Activated B cell treated with CpG ODN at 0.5 μM for 24 hours (primary cell): ENCODE measurements at regions not wholly inside any gene's neighbourhood (a gene's known extent, or its start where the extent isn't known, plus 50 kb on each side); places are given as distances from the start of the nearest gene placed in this dataset.

Source experiments
- ATAC-seq: fragments of 200-7000 bp; cut with Tn5 transposase; one replicate; pipeline ENCODE4 v1.10.0; 2021; ENCODE audit warnings: low read depth, mild to moderate bottlenecking, moderate library complexity
- CTCF ChIA-PET: fragments of 350-600 bp; sonication (Branson Sonifier 250); formaldehyde crosslinking; loops from one replicate; lab custom pipeline; 2021; ENCODE audit warnings: antibody characterized with exemption; lab: Charles Lee
- POLR2A ChIA-PET: fragments of 350-600 bp; sonication (Branson Sonifier 250); formaldehyde crosslinking; loops from one replicate; lab custom pipeline; 2021; ENCODE audit warnings: antibody characterized with exemption; lab: Charles Lee
- DNase-seq: peaks from one replicate; pipeline ENCODE4 v3.0.0; 2022
- H3K27ac Mint-ChIP-seq: one replicate; pipeline ENCODE4 v1.8.0; 2020; ENCODE audit warnings: mixed read lengths
- H3K27me3 Mint-ChIP-seq: one replicate; pipeline ENCODE4 v1.8.0; 2021; ENCODE audit warnings: mixed read lengths
- H3K36me3 Mint-ChIP-seq: one replicate; pipeline ENCODE4 v1.8.0; 2021; ENCODE audit warnings: low read depth, mixed read lengths
- H3K4me1 Mint-ChIP-seq: one replicate; pipeline ENCODE4 v1.8.0; 2021; ENCODE audit warnings: mixed read lengths
- H3K4me3 Mint-ChIP-seq: one replicate; pipeline ENCODE4 v1.8.0; 2020; ENCODE audit warnings: mild to moderate bottlenecking, mixed read lengths
- H3K9me3 Mint-ChIP-seq: one replicate; pipeline ENCODE4 v1.8.0; 2020; ENCODE audit warnings: mixed read lengths
- CTCF ChIP-seq: fragments of 200-600 bp; IDR thresholded peaks from one replicate; pipeline ENCODE4 v1.8.0; 2022; ENCODE audit warnings: antibody characterized with exemption, mild to moderate bottlenecking
- intact Hi-C: fragments of 100-400 bp; cut with micrococcal nuclease; formaldehyde crosslinking; loops from one replicate; pipeline ENCODE4 v1.15.1; 2024

- no peak for TF ChIP-seq CTCF
- CTCF ChIA-PET = no interaction called here
- no peaks in the 10 kb centered on the region for H3K4me1 Mint-ChIP-seq
- no peak for DNase-seq
- no peaks in the 10 kb centered on the region for H3K36me3 Mint-ChIP-seq
- H3K9me3 Mint-ChIP-seq = peaks cover 7% of the 10 kb centered on the region
- no peak for ATAC-seq
- intact Hi-C loops = no loop called here
- no peak overlapping the region for H3K4me3 Mint-ChIP-seq
- H3K27ac Mint-ChIP-seq = no peak overlapping the region
- POLR2A ChIA-PET = no interaction called here
- H3K27me3 Mint-ChIP-seq = no peaks in the 10 kb centered on the region
Measured at GRCh38 chr14:81584495-81584894, 50.8 kb upstream of the SEL1L start.

GRCh38 chr14:81589381-81590065, 55.9 kb upstream of the SEL1L start:
- no peak for ATAC-seq
- H3K4me1 Mint-ChIP-seq = no peaks in the 10 kb centered on the region
- POLR2A ChIA-PET = no interaction called here
- intact Hi-C loops = no loop called here
- CTCF ChIA-PET = no interaction called here
- no peak overlapping the region for H3K4me3 Mint-ChIP-seq
- H3K27me3 Mint-ChIP-seq = peaks cover 4% of the 10 kb centered on the region
- DNase-seq = no peak
- peaks cover 2% of the 10 kb centered on the region for H3K9me3 Mint-ChIP-seq
- TF ChIP-seq CTCF = no peak
- no peaks in the 10 kb centered on the region for H3K36me3 Mint-ChIP-seq
- H3K27ac Mint-ChIP-seq = no peak overlapping the region

GRCh38 chr14:81591266-81591665, 57.6 kb upstream of the SEL1L start:
- ChIA-PET POLR2A (no interaction called here), CTCF (no interaction called here)
- Mint-ChIP-seq H3K4me3 (no peak overlapping the region), H3K36me3 (no peaks in the 10 kb centered on the region), H3K27me3 (peaks cover 5% of the 10 kb centered on the region), H3K4me1 (no peaks in the 10 kb centered on the region), H3K9me3 (peaks cover 2% of the 10 kb centered on the region), H3K27ac (no peak overlapping the region)
- no peak for ATAC-seq
- no peak for TF ChIP-seq CTCF
- no peak for DNase-seq
- intact Hi-C loops = no loop called here

- Mint-ChIP-seq H3K27me3 (peaks cover 9% of the 10 kb centered on the region), H3K9me3 (peaks cover 2% of the 10 kb centered on the region), H3K4me1 (no peaks in the 10 kb centered on the region), H3K36me3 (no peaks in the 10 kb centered on the region), H3K4me3 (no peak overlapping the region), H3K27ac (no peak overlapping the region)
- CTCF ChIA-PET = no interaction called here
- no peak for TF ChIP-seq CTCF
- POLR2A ChIA-PET = no interaction called here
- no peak for DNase-seq
- ATAC-seq = no peak
- intact Hi-C loops = no loop called here
Measured at GRCh38 chr14:81594012-81594411, 60.4 kb upstream of the SEL1L start.

GRCh38 chr14:81605660-81606059, 72.0 kb upstream of the SEL1L start:
- no peak for ATAC-seq

More at GRCh38 chr14:81605660-81606059, 72.0 kb upstream of the SEL1L start:
- intact Hi-C loops = no loop called here
- Mint-ChIP-seq H3K27me3 (peaks cover 3% of the 10 kb centered on the region), H3K9me3 (no peaks in the 10 kb centered on the region), H3K27ac (no peak overlapping the region), H3K36me3 (no peaks in the 10 kb centered on the region), H3K4me1 (no peaks in the 10 kb centered on the region), H3K4me3 (no peak overlapping the region)
- no peak for TF ChIP-seq CTCF
- DNase-seq = no peak
- CTCF ChIA-PET = no interaction called here
- POLR2A ChIA-PET = no interaction called here
